ENCODE measurements at regions not wholly inside any gene's neighbourhood (a gene's known extent, or its start where the extent isn't known, plus 50 kb on each side); places are given as distances from the start of the nearest gene placed in this dataset.

DNA sequence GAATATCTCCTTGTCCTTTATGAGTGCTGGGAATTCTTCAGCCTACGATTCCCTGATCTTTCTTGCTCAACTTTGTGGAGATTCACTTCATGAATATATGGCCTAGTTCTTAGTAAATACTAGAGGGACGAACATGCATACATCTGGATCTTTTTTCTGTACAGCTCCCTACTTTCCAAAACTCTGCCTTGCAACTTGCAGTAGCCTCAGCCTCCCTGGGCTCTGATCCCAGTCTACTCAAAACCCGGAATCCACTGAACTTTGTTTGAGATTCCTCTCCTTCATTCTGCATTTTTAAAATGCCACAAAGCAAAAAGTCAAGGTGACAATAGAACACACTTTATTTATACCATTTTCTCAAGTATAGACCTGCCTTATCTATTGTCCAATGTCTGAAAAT is 50.0 kb upstream of the PCDH7 start:
- no peaks in the 10 kb centered on the region for H3K36me3 ChIP-seq (ENCODE audit: control insufficient read depth, insufficient read depth, low read length)
- H3K27me3 ChIP-seq (ENCODE audit: control insufficient read depth, insufficient read depth, low read length) = no peaks in the 10 kb centered on the region
- TF ChIP-seq, protein P1, sequence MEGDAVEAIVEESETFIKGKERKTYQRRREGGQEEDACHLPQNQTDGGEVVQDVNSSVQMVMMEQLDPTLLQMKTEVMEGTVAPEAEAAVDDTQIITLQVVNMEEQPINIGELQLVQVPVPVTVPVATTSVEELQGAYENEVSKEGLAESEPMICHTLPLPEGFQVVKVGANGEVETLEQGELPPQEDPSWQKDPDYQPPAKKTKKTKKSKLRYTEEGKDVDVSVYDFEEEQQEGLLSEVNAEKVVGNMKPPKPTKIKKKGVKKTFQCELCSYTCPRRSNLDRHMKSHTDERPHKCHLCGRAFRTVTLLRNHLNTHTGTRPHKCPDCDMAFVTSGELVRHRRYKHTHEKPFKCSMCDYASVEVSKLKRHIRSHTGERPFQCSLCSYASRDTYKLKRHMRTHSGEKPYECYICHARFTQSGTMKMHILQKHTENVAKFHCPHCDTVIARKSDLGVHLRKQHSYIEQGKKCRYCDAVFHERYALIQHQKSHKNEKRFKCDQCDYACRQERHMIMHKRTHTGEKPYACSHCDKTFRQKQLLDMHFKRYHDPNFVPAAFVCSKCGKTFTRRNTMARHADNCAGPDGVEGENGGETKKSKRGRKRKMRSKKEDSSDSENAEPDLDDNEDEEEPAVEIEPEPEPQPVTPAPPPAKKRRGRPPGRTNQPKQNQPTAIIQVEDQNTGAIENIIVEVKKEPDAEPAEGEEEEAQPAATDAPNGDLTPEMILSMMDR (IDR thresholded peaks at IDR 0.05; ENCODE audit: insufficient read depth, low read length, poor library complexity, severe bottlenecking) = no peak
- DNase-seq (ENCODE audit: low read depth) = no peak
- H3K4me3 ChIP-seq (ENCODE audit: low read depth, low read length) = no peak overlapping the region
